Activated T-cell treated with anti-CD3 and anti-CD28 coated beads, Interleukin-2, amount 50 U/mL, for 24 hours (primary cell): ENCODE measurements at regions not wholly inside any gene's neighbourhood (a gene's known extent, or its start where the extent isn't known, plus 50 kb on each side); places are given as distances from the start of the nearest gene placed in this dataset.

Experiments
- DNase-seq: peaks from one replicate; pipeline ENCODE4 v3.0.0-alpha.2; 2020
- H3K27ac Mint-ChIP-seq: 2 replicates; pipeline ENCODE4 v1.8.0; 2020; ENCODE audit warnings: mild to moderate bottlenecking, mixed read lengths
- H3K27me3 Mint-ChIP-seq: 2 replicates; pipeline ENCODE4 v1.8.0; 2020; ENCODE audit warnings: mixed read lengths
- H3K36me3 Mint-ChIP-seq: 2 replicates; pipeline ENCODE4 v1.8.0; 2020; ENCODE audit warnings: low read depth, mixed read lengths
- H3K4me1 Mint-ChIP-seq: 2 replicates; pipeline ENCODE4 v1.8.0; 2020; ENCODE audit warnings: low read depth, mixed read lengths
- H3K4me3 Mint-ChIP-seq: 2 replicates; pipeline ENCODE4 v1.8.0; 2020; ENCODE audit warnings: mild to moderate bottlenecking, moderate library complexity, mixed read lengths
- H3K9me3 Mint-ChIP-seq: 2 replicates; pipeline ENCODE4 v1.8.0; 2020; ENCODE audit warnings: mixed read lengths

DNA sequence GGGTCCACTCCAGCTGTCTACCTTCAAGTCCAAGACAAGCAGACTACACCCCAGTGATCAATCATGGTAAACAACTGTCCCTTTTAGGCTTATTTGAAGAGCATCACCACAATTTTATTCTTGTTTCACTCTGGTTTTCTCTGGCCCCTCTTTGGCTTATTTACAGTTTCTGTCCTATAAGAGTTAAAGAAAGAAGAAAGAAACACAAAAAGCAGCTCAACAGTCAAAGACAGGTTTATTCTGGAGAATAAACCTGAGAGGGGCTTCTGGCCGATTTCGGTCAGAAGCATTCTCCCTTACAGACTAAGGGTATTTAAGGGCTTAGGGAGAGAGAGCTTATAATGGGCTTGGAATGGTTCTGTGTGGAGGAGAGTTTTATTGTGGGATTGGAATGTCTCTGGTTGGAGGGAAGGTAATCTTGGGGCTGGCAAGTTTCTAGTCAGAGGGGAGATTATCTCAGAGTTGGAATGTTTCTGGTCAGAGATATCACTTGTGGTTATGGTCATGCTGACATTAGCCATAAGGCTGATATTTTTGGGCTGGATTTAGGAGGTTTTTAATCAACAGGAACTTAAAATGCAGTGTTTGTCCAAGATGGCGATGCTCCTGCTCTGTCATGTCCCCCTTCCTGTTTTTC is 161.0 kb downstream of the URB2 start:
- no peak for DNase-seq
- H3K27ac Mint-ChIP-seq, result no peak overlapping the region
- H3K9me3 Mint-ChIP-seq, result peaks cover 4% of the 10 kb centered on the region
- H3K36me3 Mint-ChIP-seq, result no peaks in the 10 kb centered on the region
- H3K4me1 Mint-ChIP-seq, result no peaks in the 10 kb centered on the region
- peaks cover 19% of the 10 kb centered on the region for H3K27me3 Mint-ChIP-seq
- no peak overlapping the region for H3K4me3 Mint-ChIP-seq

DNA sequence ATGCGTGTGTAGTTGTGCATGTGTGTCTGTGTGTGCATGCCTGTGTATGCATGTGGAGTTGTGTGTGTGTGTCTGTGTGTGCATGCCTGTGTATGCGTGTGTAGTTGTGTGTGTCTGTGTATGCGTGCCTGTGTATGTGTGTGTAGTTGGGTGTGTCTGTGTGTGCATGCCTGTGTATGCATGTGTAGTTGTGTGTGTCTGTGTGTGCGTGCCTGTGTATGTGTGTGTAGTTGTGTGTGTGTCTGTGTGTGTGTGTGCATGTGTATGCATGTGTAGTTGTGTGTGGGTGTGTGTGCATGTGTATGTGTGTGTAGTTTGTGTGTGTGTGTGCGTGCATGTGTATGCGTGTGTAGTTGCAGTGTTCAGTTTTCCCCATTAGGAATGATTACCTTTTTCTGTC is 162.0 kb downstream of the URB2 start:
- Mint-ChIP-seq H3K9me3 (peaks cover 4% of the 10 kb centered on the region), H3K27me3 (peaks cover 19% of the 10 kb centered on the region), H3K4me1 (no peaks in the 10 kb centered on the region), H3K4me3 (no peak overlapping the region), H3K36me3 (no peaks in the 10 kb centered on the region), H3K27ac (no peak overlapping the region)
- no peak for DNase-seq

DNA sequence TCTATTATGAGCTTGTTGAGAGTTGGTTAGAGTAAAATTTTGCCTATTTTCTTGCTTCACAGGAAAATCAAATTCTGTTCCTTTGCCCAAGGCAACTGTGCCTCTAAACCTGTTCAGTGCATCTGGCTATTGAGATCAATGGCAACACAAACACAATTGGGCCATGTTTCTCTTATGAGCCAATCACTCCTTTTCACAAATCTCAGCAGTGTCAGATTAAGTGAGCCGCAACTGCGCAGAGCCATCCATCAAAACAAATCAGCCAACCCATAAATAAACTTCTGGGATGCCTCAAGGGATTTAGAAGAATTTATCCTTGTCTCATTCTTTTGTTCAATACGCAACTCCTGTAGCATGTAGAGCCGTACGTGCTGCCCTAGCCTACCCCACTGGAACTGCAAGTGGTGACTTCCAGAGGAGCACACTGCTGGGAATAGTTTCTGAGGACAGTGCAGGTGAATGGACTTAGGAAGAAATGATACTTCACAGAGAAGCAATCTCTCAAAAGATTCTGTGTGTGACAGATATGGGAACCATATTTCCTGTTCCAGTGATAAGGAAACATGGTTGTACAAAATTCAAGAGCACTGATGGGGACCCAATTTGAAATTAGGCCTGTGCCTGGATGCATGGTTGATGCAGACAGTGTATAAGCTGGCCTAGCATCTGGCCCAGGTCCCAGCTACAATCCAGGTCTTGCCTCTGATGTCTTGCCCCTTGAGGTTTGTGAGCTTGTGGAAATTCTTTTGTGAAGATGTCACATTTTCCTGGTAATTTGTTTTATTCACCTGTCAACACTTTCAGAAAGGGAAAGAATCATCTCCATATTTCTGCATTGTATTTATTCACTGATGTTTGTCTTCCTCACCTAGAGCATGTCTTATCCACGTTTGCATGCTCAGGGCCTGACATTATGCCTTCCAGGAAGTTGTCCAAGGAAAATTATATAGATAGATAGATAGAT is 166.2 kb downstream of the URB2 start:
- no peak for DNase-seq
- Mint-ChIP-seq H3K9me3 (peaks cover 4% of the 10 kb centered on the region), H3K27ac (no peak overlapping the region), H3K36me3 (no peaks in the 10 kb centered on the region), H3K4me3 (no peak overlapping the region), H3K27me3 (peaks cover 14% of the 10 kb centered on the region), H3K4me1 (peaks cover 6% of the 10 kb centered on the region)

DNA sequence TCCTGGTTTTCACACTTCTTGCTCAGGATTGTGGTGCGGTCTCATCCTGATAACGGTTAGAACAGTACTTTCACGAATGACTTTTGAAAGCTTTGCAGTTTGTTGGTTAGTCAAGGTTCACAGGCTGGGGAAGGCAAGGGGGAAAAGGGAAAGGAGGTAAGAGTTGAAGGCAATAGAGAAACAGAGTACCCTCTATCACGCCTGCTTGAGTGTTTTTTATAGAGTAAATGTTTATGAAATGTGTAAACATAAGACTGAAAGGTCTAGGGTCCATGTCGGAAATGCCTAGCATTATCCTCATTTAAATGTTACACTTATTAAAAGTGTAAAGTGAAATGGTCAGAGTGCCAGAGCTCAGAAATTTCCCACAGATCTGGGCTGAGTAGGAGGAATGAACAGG is 167.4 kb downstream of the URB2 start:
- peaks cover 11% of the 10 kb centered on the region for H3K27me3 Mint-ChIP-seq
- H3K36me3 Mint-ChIP-seq, result no peaks in the 10 kb centered on the region
- H3K9me3 Mint-ChIP-seq, result peaks cover 4% of the 10 kb centered on the region
- no peak overlapping the region for H3K4me3 Mint-ChIP-seq
- peaks cover 6% of the 10 kb centered on the region for H3K4me1 Mint-ChIP-seq
- no peak for DNase-seq
- no peak overlapping the region for H3K27ac Mint-ChIP-seq

DNA sequence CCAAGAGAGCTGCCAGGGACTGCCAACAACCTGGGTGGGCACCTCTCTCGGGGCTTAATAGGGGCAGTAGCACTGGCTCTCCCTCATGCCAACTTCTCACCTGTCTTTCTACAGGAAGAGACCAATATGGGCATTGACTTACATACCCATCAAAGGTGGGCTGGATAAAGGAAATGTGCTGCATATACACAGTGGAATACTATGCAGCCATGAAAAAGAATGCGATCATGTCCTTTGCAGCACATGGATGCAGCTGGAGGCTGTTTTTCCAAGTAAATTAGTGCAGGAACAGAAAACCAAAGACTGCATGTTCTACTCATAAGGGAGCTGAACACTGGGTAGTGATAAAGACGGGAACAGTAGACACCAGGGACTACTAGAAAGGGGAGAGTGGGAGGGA is 172.5 kb downstream of the URB2 start:
- peaks cover 13% of the 10 kb centered on the region for H3K27me3 Mint-ChIP-seq
- no peaks in the 10 kb centered on the region for H3K9me3 Mint-ChIP-seq
- DNase-seq, result no peak
- no peaks in the 10 kb centered on the region for H3K36me3 Mint-ChIP-seq
- H3K4me1 Mint-ChIP-seq, result peaks cover 6% of the 10 kb centered on the region
- no peak overlapping the region for H3K4me3 Mint-ChIP-seq
- no peak overlapping the region for H3K27ac Mint-ChIP-seq

DNA sequence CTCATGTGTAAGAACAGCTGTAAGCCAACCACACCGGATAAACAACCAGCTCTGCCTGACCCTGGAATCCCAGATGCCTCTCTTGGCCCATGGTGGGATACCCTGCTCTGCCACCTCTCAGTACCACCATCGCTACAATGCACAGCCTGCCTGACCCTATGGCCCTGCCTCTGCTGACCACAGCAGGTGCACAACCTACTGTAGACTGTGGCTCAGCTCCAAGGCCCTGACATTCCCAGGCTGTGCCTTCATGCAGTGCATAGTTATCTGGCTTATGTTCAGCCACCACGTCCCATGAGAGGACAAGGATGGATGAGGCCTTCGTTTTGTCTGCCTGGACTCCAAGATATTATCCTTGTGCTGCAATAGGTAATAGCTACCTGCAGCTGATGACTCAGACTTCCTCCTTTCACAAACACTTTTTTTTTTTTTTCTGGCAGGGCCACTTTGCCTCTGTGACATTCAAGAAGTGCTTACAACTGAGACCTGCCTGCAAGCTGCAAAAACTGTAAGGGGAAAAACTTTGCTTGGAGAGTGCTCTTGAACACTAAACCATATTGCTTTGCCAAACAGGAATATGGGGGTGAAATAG is 177.7 kb downstream of the URB2 start:
- Mint-ChIP-seq H3K27me3 (peaks cover 10% of the 10 kb centered on the region), H3K4me1 (no peaks in the 10 kb centered on the region), H3K27ac (no peak overlapping the region), H3K4me3 (no peak overlapping the region), H3K36me3 (no peaks in the 10 kb centered on the region), H3K9me3 (peaks cover 10% of the 10 kb centered on the region)
- DNase-seq, result no peak

DNA sequence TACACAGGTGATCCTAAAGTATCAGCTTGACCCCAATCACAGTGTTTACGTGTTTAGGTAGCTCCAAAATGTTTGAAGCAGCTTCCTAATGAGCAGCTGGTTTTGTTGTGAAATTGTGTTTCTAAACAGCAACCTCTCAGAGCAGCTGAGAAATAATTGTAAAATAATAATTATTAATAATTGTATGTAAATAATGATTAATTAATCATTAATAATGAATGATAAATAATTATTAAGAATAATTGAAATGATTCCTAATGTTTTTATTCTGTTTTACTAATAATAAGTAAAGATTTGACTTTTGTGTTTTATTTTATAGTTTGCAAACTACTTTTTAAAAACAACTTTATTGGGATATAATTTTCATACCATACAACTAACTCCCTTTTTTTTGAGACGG is 182.2 kb downstream of the URB2 start:
- H3K27me3 Mint-ChIP-seq, result peaks cover 32% of the 10 kb centered on the region
- no peak overlapping the region for H3K4me3 Mint-ChIP-seq
- H3K36me3 Mint-ChIP-seq, result no peaks in the 10 kb centered on the region
- no peak for DNase-seq
- H3K4me1 Mint-ChIP-seq, result no peaks in the 10 kb centered on the region
- peaks cover 26% of the 10 kb centered on the region for H3K9me3 Mint-ChIP-seq
- no peak overlapping the region for H3K27ac Mint-ChIP-seq

DNA sequence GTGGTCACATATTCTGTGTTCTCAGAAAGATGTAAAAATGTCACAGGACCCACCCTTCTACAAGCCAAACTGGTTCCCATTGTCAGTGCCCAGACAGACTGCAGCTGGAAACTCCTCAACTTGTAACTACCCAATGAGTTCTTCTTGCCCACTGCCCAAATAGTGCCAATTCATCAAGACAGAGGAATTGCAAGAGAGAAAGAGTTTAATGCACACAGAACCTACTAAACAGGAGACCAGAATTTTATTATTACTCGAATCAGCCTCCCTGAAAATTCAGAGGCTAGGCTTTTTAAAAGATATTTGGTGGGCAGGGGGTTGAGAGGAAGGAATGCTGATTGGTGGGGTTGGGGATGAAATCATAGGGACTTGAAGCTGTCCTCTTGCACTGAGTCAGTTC is 184.1 kb downstream of the URB2 start:
- peaks cover 20% of the 10 kb centered on the region for H3K9me3 Mint-ChIP-seq
- no peak overlapping the region for H3K4me3 Mint-ChIP-seq
- no peaks in the 10 kb centered on the region for H3K4me1 Mint-ChIP-seq
- no peak for DNase-seq
- no peaks in the 10 kb centered on the region for H3K36me3 Mint-ChIP-seq
- H3K27ac Mint-ChIP-seq, result no peak overlapping the region
- peaks cover 39% of the 10 kb centered on the region for H3K27me3 Mint-ChIP-seq

DNA sequence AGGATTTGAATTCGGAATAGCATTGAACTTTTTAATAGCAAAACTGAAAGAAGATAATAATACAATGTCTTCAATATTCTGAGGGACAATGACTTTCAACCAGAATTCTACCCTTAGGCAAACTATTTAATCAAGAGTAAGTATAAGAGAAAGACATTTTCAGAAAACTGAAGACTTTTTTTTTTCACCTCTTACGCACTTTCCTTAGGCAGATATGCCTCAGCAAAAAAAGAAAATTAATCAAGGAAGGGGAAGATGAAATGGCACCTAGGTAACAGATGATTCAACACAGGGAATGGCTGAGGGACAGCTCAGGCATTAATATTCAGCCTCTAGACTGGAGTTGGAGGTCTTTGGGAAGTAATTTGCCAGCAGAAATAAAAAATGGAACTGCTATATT is 184.9 kb downstream of the URB2 start:
- no peak overlapping the region for H3K4me3 Mint-ChIP-seq
- H3K27ac Mint-ChIP-seq, result no peak overlapping the region
- H3K36me3 Mint-ChIP-seq, result no peaks in the 10 kb centered on the region
- DNase-seq, result no peak
- H3K4me1 Mint-ChIP-seq, result no peaks in the 10 kb centered on the region
- H3K27me3 Mint-ChIP-seq, result peaks cover 37% of the 10 kb centered on the region
- peaks cover 16% of the 10 kb centered on the region for H3K9me3 Mint-ChIP-seq

DNA sequence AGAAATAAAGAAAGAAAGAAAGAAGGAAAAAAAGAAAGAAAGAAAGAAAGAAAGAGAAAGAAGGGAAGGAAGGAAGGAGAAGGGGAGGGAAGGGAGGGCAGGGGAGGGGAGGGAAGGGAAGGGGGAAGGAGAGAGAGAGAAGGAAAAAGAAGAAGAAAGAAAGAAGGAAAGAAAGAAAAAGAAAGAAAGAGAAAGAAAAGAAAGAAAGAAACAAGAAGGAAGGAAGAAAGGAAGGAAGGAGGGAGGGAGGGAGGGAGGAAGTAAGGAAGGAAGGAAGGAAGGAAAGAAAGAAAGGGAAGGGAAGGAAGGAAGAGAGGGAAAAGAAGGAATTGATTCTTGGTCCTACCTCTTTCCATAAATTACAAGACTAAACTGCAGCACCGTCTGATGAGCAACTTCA is 186.1 kb downstream of the URB2 start:
- DNase-seq, result no peak
- H3K4me3 Mint-ChIP-seq, result no peak overlapping the region
- H3K27ac Mint-ChIP-seq, result no peak overlapping the region
- H3K4me1 Mint-ChIP-seq, result no peaks in the 10 kb centered on the region
- H3K9me3 Mint-ChIP-seq, result peaks cover 16% of the 10 kb centered on the region
- H3K27me3 Mint-ChIP-seq, result peaks cover 36% of the 10 kb centered on the region
- no peaks in the 10 kb centered on the region for H3K36me3 Mint-ChIP-seq

DNA sequence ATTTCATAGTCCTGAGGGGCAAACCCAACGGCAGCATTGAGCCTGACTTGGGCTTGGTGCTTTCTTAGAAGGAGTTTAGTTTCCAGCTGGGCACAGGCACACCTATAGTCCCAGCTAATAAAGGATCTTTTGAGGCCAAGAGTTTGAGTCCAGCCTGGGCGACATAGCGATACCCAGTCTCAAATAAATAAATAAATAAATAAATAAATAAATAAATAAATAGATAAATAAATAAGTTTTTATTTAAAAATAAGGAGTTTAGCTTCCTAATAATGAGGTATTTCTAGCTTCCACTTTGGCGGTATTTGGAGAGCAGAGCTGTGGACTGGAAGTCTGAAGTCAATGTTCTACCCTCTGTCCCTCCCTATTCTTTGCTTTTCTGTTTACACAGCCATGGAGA is 186.6 kb downstream of the URB2 start:
- H3K4me3 Mint-ChIP-seq, result no peak overlapping the region
- H3K9me3 Mint-ChIP-seq, result peaks cover 16% of the 10 kb centered on the region
- DNase-seq, result no peak
- no peak overlapping the region for H3K27ac Mint-ChIP-seq
- no peaks in the 10 kb centered on the region for H3K4me1 Mint-ChIP-seq
- H3K27me3 Mint-ChIP-seq, result peaks cover 39% of the 10 kb centered on the region
- H3K36me3 Mint-ChIP-seq, result no peaks in the 10 kb centered on the region

DNA sequence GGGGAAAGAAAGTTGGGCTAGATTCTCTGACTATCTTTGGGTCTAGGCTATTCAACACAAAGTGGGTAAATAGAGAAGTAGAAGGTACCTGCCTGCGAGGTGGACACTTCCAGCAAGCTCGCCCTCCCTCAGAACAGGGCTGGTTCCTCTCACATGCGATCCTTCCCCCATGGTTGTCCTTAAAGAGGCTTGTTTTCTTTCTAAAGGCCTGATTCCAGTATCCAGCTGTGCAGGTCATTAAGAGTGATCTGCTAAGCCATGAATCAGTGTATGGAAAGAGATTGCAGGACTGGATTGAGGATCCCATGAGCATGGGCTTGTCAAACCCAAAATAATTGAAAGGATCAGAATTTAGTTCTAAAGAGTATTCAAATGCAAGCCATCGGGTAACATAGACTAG is 189.0 kb downstream of the URB2 start:
- peaks cover 4% of the 10 kb centered on the region for H3K9me3 Mint-ChIP-seq
- DNase-seq, result no peak
- no peak overlapping the region for H3K4me3 Mint-ChIP-seq
- H3K27ac Mint-ChIP-seq, result no peak overlapping the region
- no peaks in the 10 kb centered on the region for H3K4me1 Mint-ChIP-seq
- H3K27me3 Mint-ChIP-seq, result peaks cover 29% of the 10 kb centered on the region
- no peaks in the 10 kb centered on the region for H3K36me3 Mint-ChIP-seq

DNA sequence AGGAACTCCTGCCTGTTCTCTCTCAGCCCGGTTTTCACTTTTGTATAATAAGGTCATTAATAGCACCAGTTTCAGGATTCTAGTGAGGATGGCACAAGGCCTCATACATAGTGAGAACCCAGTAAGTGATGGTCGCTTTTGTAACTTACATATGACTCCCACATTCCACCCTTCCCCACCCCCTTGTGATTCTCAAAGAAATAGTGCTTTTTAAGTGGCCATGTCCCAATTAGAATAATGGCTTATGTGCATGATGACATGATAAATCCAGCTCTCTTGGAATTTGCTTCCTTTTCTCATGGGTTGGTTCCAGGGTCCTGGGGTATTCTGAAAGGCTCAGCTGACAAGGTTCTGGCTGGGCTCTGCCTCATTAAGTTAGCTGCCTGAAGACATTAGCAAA is 189.9 kb downstream of the URB2 start:
- Mint-ChIP-seq H3K27ac (no peak overlapping the region), H3K36me3 (no peaks in the 10 kb centered on the region), H3K27me3 (peaks cover 25% of the 10 kb centered on the region), H3K4me1 (no peaks in the 10 kb centered on the region), H3K4me3 (no peak overlapping the region), H3K9me3 (no peaks in the 10 kb centered on the region)
- no peak for DNase-seq

DNA sequence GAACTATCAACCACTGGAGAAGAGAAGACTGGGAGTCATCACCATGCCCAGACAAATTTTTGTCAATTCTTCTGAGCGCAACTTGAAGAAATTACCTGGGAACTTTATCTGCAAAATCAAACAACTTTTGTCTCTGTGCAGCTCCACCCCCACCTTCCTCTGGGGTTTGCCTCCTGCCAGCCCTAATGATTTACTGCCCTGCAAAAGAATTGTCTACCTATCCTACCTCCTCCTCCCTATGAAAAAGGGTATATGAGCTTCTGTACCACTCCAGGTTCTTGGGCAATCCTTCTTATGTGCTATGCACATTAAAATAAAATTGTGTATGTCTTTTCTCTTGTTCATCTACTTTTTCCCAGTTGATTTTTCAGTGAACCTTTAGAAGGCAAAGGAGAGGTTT is 191.9 kb downstream of the URB2 start:
- Mint-ChIP-seq H3K4me1 (no peaks in the 10 kb centered on the region), H3K4me3 (no peak overlapping the region), H3K36me3 (no peaks in the 10 kb centered on the region), H3K27ac (no peak overlapping the region), H3K27me3 (peaks cover 22% of the 10 kb centered on the region), H3K9me3 (no peaks in the 10 kb centered on the region)
- no peak for DNase-seq

DNA sequence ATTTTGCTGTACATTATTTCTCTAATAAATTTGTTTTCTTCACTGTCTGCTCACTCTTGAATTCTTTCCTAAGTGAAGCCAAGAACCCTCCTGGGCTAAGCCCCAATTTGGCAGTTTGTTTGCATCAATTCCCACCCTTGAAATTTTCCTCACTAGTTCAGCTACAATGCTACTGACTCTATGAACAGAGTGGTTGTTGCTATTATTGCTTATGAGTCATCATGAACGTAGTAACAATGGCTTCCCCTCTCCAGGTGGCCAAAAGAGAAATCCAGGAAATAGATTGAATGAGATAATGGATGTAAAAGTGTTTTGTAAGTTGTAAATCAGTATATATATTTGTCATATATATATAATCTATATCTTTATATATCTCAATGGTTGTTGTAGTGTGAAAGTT is 193.0 kb downstream of the URB2 start:
- no peaks in the 10 kb centered on the region for H3K36me3 Mint-ChIP-seq
- no peak overlapping the region for H3K4me3 Mint-ChIP-seq
- H3K4me1 Mint-ChIP-seq, result no peaks in the 10 kb centered on the region
- no peak overlapping the region for H3K27ac Mint-ChIP-seq
- H3K9me3 Mint-ChIP-seq, result no peaks in the 10 kb centered on the region
- no peak for DNase-seq
- peaks cover 22% of the 10 kb centered on the region for H3K27me3 Mint-ChIP-seq
